Peyer's patch (tissue), 4 donors: ENCODE measurements at regions not wholly inside any gene's neighbourhood (a gene's known extent, or its start where the extent isn't known, plus 50 kb on each side); places are given as distances from the start of the nearest gene placed in this dataset.
A peak's percentile ranks its signal among the peaks of the same experiment; 100 is the strongest.

ENCODE experiments used
- DNase-seq, 3 donors: peaks; one replicate each; pipeline ENCODE4 v3.0.0-alpha.2; 2017 to 2019
- H3K27ac ChIP-seq, 4 donors: fragments of 200-600 bp; sonication (generic); one replicate each; pipeline ENCODE4 v1.5.1; 2016 to 2019
- H3K27me3 ChIP-seq, 2 donors: fragments of 200-600 bp; sonication (generic); one replicate each; pipeline ENCODE4 v1.5.1; 2019
- H3K36me3 ChIP-seq, 3 donors: fragments of 200-600 bp; sonication (generic); one replicate each; pipeline ENCODE4 v1.5.1; 2016 to 2019
- H3K4me1 ChIP-seq, 4 donors: fragments of 200-600 bp; sonication (generic); one replicate each; pipeline ENCODE4 v1.5.1; 2016 to 2019
- H3K4me3 ChIP-seq, 4 donors: fragments of 200-600 bp; sonication (generic); 1 replicate in 3 of 4; 2 replicates in 1 of 4; pipeline ENCODE4 v1.5.1; 2016 to 2019; ENCODE audit warnings: mild to moderate bottlenecking in 1 of 4
- H3K9me3 ChIP-seq, 4 donors: fragments of 200-600 bp; sonication (generic); one replicate each; pipeline ENCODE4 v1.5.1; 2016 to 2019; ENCODE audit warnings: mild to moderate bottlenecking in 1 of 4
- POLR2A ChIP-seq, 2 donors: fragments of 450-650 bp; IDR thresholded peaks; one replicate each; pipeline ENCODE4 v1.5.1; 2017; ENCODE audit warnings: antibody characterized with exemption in 2 of 2, mild to moderate bottlenecking in 2 of 2, moderate library complexity in 2 of 2
- TF ChIP-seq, protein P1 (sequence below), 6 experiments: fragments of 450-650 bp in 4 of 6; fragments of 200-600 bp in 2 of 6; sonication (generic) in 1 of 6; IDR thresholded peaks; one replicate each; pipeline ENCODE4 v1.5.1; 2017 to 2019; ENCODE audit warnings: antibody characterized with exemption in 6 of 6, mild to moderate bottlenecking in 3 of 6, moderate library complexity in 1 of 6

GRCh38 chr2:41409328-41409727, 638.5 kb upstream of the PKDCC start:
- Histone ChIP-seq H3K27ac (no peak overlapping the region), H3K4me3 (no peak overlapping the region), H3K4me1 (no peaks in the 10 kb centered on the region), H3K9me3 (no peaks in the 10 kb centered on the region), H3K36me3 (no peaks in the 10 kb centered on the region), H3K27me3 (no peaks in the 10 kb centered on the region)
- no peak for TF ChIP-seq POLR2A (IDR thresholded peaks at IDR 0.05)
- TF ChIP-seq, protein P1, sequence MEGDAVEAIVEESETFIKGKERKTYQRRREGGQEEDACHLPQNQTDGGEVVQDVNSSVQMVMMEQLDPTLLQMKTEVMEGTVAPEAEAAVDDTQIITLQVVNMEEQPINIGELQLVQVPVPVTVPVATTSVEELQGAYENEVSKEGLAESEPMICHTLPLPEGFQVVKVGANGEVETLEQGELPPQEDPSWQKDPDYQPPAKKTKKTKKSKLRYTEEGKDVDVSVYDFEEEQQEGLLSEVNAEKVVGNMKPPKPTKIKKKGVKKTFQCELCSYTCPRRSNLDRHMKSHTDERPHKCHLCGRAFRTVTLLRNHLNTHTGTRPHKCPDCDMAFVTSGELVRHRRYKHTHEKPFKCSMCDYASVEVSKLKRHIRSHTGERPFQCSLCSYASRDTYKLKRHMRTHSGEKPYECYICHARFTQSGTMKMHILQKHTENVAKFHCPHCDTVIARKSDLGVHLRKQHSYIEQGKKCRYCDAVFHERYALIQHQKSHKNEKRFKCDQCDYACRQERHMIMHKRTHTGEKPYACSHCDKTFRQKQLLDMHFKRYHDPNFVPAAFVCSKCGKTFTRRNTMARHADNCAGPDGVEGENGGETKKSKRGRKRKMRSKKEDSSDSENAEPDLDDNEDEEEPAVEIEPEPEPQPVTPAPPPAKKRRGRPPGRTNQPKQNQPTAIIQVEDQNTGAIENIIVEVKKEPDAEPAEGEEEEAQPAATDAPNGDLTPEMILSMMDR (IDR thresholded peaks at IDR 0.05) = no peak
- no peak for DNase-seq

DNA sequence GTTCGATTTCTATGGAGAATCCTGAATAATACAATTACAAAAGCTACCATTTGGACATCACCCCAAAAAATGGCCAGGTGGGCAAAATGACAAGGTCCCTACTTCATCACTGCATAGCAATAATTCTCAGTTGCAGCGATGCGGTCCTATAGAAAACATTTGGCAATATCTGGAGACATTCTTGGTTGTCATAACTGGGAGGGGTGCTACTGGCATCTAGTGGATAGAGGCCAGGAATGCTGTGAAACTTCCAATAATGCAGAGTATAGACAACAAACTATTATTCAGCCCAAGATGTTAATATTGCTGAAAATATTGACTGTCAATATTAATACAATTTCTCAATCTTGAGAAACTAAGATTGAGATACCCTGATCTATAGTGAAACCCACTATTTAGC, 637.8 kb upstream of the PKDCC start:
- Histone ChIP-seq H3K9me3 (no peaks in the 10 kb centered on the region), H3K4me3 (no peak overlapping the region), H3K27me3 (no peaks in the 10 kb centered on the region), H3K27ac (no peak overlapping the region), H3K36me3 (no peaks in the 10 kb centered on the region), H3K4me1 (no peaks in the 10 kb centered on the region)
- TF ChIP-seq, protein P1 (IDR thresholded peaks at IDR 0.05) = no peak
- no peak for TF ChIP-seq POLR2A (IDR thresholded peaks at IDR 0.05)
- no peak for DNase-seq

DNA sequence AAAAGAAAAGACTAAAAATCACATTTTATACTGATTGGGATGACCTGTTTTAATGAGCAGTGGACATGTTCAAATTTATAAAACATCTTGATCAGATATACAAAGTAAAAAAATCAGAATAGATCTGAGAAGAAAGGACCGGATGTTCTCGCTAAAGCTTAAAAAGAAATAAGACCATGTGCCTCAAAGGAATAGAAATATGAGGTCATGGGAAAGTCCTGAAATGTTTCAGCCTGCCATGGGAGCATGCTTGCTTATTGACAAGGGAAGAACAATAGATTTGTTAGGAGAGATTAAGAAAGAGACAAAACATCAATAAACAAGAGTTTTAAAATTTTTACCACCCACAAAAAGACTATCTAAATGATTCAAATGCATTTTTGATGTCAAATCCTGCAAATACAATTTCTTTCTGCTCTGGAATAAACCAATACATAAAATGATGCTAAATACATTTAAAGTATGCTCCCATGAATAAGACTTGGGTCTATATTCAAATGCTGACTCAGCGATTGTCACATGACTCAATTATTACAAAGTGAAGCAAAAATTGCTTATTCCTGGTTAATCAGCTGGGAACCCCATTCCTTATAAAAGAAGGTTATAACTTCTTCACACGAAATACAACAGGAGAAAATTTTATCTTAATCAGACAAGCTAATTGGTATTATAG, 633.9 kb upstream of the PKDCC start:
- no peak overlapping the region for H3K4me3 ChIP-seq
- H3K9me3 ChIP-seq = no peaks in the 10 kb centered on the region
- H3K27me3 ChIP-seq = no peaks in the 10 kb centered on the region
- no peak for DNase-seq
- no peak for TF ChIP-seq POLR2A (IDR thresholded peaks at IDR 0.05)
- TF ChIP-seq, protein P1 (IDR thresholded peaks at IDR 0.05) = no peak
- H3K4me1 ChIP-seq = no peaks in the 10 kb centered on the region
- H3K27ac ChIP-seq = no peak overlapping the region
- no peaks in the 10 kb centered on the region for H3K36me3 ChIP-seq

- TF ChIP-seq, protein P1 (IDR thresholded peaks at IDR 0.05) = peak in 2 of 6 experiments; percentile 12 to 28
- no peak for TF ChIP-seq POLR2A (IDR thresholded peaks at IDR 0.05)
- H3K36me3 ChIP-seq = no peaks in the 10 kb centered on the region
- H3K27ac ChIP-seq = no peak overlapping the region
- no peaks in the 10 kb centered on the region for H3K4me1 ChIP-seq
- DNase-seq = no peak
- H3K4me3 ChIP-seq = no peak overlapping the region
- H3K9me3 ChIP-seq = no peaks in the 10 kb centered on the region
- H3K27me3 ChIP-seq = no peaks in the 10 kb centered on the region
Observed at GRCh38 chr2:41414486-41415230, 633.2 kb upstream of the PKDCC start.

- TF ChIP-seq POLR2A (IDR thresholded peaks at IDR 0.05) = no peak
- TF ChIP-seq, protein P1 (IDR thresholded peaks at IDR 0.05) = no peak
- no peak overlapping the region for H3K4me3 ChIP-seq
- H3K4me1 ChIP-seq = no peaks in the 10 kb centered on the region
- no peak for DNase-seq
- no peaks in the 10 kb centered on the region for H3K27me3 ChIP-seq
- no peak overlapping the region for H3K27ac ChIP-seq
- no peaks in the 10 kb centered on the region for H3K9me3 ChIP-seq
- H3K36me3 ChIP-seq = no peaks in the 10 kb centered on the region
Observed at GRCh38 chr2:41417511-41417910, 630.3 kb upstream of the PKDCC start.
